ENCODE measurements at regions not wholly inside any gene's neighbourhood (a gene's known extent, or its start where the extent isn't known, plus 50 kb on each side); places are given as distances from the start of the nearest gene placed in this dataset.

DNA sequence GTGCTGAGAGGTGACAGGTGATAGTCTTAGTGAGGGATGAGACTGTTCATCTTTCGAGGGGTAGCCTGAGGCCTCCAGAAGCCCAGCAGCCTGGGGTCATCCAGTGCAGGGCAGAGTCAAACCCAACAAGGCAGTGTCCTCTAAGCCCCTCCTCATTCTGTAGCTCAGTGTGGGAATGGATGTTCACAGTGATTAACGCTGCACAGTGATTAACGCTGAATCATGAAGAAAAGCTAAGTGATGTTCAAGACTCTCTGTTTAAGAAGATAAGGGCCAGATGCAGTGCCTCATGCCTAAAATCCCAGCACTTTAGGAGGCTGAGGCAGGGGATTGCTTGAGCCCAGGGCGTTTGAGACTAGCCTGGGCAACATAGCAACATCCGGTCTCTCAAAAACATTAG, 56.3 kb upstream of the LAPTM4A start:
- Histone ChIP-seq H3K9me3 (ENCODE audit: control insufficient read depth, low read length) (peaks cover 2% of the 10 kb centered on the region), H3K4me1 (ENCODE audit: control insufficient read depth in 1 of 2, insufficient read depth in 2 of 2, low read length in 2 of 2) (no peaks in the 10 kb centered on the region), H3K27me3 (ENCODE audit: control insufficient read depth in 1 of 2, insufficient read depth in 2 of 2, low read length in 1 of 2) (no peaks in the 10 kb centered on the region), H3K36me3 (ENCODE audit: control insufficient read depth in 1 of 2, insufficient read depth in 2 of 2, low read length in 1 of 2) (no peaks in the 10 kb centered on the region), H3K27ac (ENCODE audit: low read depth in 1 of 2, low read length in 2 of 2) (no peak overlapping the region), H3K4me3 (ENCODE audit: low read length in 2 of 2) (no peak overlapping the region)
- 90 to 91% methylated on average over 5 of the region's 5 CpGs for WGBS, 2 donors
- intact Hi-C loops (cut with DNase I) = no loop called here
- no peak for DNase-seq
- no peak for ATAC-seq (ENCODE audit: low FRiP score)

DNA sequence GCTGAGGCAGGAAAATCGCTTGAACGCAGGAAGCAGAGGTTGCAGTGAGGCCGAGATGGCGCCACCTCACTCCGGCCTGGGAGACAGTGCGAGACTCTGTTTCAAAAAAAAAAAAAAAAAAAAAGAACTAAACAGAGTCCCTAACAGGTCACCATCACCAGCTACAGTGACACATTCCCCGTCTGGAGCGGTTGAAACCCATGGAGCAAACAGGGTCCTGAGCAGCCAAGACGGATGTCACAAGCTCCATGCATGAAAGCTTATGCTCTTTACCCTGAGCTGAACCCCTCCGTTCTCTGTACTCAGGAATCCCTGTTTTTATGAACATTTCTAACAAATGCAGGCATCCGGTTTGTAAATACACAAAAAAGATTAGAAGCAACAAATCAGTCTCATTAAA, 55.9 kb upstream of the LAPTM4A start:
- H3K27ac ChIP-seq (ENCODE audit: low read depth in 1 of 2, low read length in 2 of 2) = no peak overlapping the region
- H3K4me1 ChIP-seq (ENCODE audit: control insufficient read depth in 1 of 2, insufficient read depth in 2 of 2, low read length in 2 of 2) = no peaks in the 10 kb centered on the region
- DNase-seq = no peak
- H3K27me3 ChIP-seq (ENCODE audit: control insufficient read depth in 1 of 2, insufficient read depth in 2 of 2, low read length in 1 of 2) = no peaks in the 10 kb centered on the region
- whole genome bisulfite sequencing, 2 donors = 96 to 99% methylated on average over 11 of the region's 11 CpGs
- intact Hi-C loops (cut with DNase I) = no loop called here
- H3K9me3 ChIP-seq (ENCODE audit: control insufficient read depth, low read length) = peaks cover 3% of the 10 kb centered on the region
- H3K4me3 ChIP-seq (ENCODE audit: low read length in 2 of 2) = no peak overlapping the region
- no peak for ATAC-seq (ENCODE audit: low FRiP score)
- H3K36me3 ChIP-seq (ENCODE audit: control insufficient read depth in 1 of 2, insufficient read depth in 2 of 2, low read length in 1 of 2) = no peaks in the 10 kb centered on the region

DNA sequence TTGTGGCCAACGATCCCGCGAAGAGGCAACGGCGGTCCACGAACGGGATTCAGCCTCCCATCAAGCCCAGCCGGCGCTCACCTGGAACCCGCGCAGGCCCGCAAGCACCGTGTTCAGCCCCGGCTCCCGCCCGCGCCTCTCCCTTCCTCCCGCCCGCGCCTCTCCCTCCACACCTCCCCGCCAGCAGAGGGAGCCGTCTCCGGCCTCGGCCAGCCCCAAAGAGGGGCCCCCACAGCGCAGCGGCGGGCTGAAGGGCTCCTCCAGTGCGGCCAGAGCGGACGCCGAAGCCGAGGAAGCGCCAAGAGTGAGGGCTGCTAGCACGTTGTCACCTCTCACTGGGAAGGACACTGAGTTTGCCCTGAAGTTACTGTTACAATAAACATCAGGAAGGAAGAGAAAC, 55.3 kb upstream of the LAPTM4A start:
- ATAC-seq (ENCODE audit: low FRiP score) (no peak), DNase-seq (no peak)
- Histone ChIP-seq H3K27me3 (ENCODE audit: control insufficient read depth in 1 of 2, insufficient read depth in 2 of 2, low read length in 1 of 2) (no peaks in the 10 kb centered on the region), H3K36me3 (ENCODE audit: control insufficient read depth in 1 of 2, insufficient read depth in 2 of 2, low read length in 1 of 2) (no peaks in the 10 kb centered on the region), H3K27ac (ENCODE audit: low read depth in 1 of 2, low read length in 2 of 2) (no peak overlapping the region), H3K9me3 (ENCODE audit: control insufficient read depth, low read length) (peaks cover 5% of the 10 kb centered on the region), H3K4me3 (ENCODE audit: low read length in 2 of 2) (no peak overlapping the region), H3K4me1 (ENCODE audit: control insufficient read depth in 1 of 2, insufficient read depth in 2 of 2, low read length in 2 of 2) (no peaks in the 10 kb centered on the region)
- intact Hi-C loops (cut with DNase I) = no loop called here
- 13 to 15% methylated on average over 25 to 34 of the region's 34 CpGs for WGBS, 2 donors

- 75% methylated on average over 9 of the region's 9 CpGs for WGBS, 2 donors
- Histone ChIP-seq H3K27me3 (ENCODE audit: control insufficient read depth in 1 of 2, insufficient read depth in 2 of 2, low read length in 1 of 2) (no peaks in the 10 kb centered on the region), H3K36me3 (ENCODE audit: control insufficient read depth in 1 of 2, insufficient read depth in 2 of 2, low read length in 1 of 2) (no peaks in the 10 kb centered on the region), H3K9me3 (ENCODE audit: control insufficient read depth, low read length) (peaks cover 4% of the 10 kb centered on the region), H3K27ac (ENCODE audit: low read depth in 1 of 2, low read length in 2 of 2) (no peak overlapping the region), H3K4me1 (ENCODE audit: control insufficient read depth in 1 of 2, insufficient read depth in 2 of 2, low read length in 2 of 2) (no peaks in the 10 kb centered on the region), H3K4me3 (ENCODE audit: low read length in 2 of 2) (no peak overlapping the region)
- DNase-seq (no peak), ATAC-seq (ENCODE audit: low FRiP score) (no peak)
- intact Hi-C loops (cut with DNase I) = no loop called here
These were observed 53.6 kb upstream of the LAPTM4A start for GRCh38 chr2:20104900-20105545.

DNA sequence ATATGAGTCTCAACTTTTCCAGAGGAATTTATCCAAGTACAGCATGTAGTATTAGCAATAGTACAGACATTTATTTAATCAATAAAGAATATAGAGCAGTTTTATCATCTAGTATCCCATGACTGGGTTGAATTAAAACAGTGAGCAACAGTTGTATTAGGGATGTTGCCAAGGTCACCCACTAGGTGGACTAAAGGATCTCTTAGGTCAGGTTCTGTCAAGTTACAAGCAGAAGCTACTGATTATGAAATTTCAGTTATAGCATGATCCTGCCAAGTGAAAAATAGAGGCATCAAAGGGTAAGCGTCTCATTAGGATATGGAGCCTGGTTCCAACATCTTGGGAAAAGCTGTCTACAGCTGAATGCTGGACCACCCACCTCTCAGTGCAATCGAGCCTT, 52.1 kb upstream of the LAPTM4A start:
- no peak for ATAC-seq (ENCODE audit: low FRiP score)
- Histone ChIP-seq H3K36me3 (ENCODE audit: control insufficient read depth in 1 of 2, insufficient read depth in 2 of 2, low read length in 1 of 2) (no peaks in the 10 kb centered on the region), H3K27ac (ENCODE audit: low read depth in 1 of 2, low read length in 2 of 2) (no peak overlapping the region), H3K27me3 (ENCODE audit: control insufficient read depth in 1 of 2, insufficient read depth in 2 of 2, low read length in 1 of 2) (no peaks in the 10 kb centered on the region), H3K9me3 (ENCODE audit: control insufficient read depth, low read length) (peaks cover 4% of the 10 kb centered on the region), H3K4me1 (ENCODE audit: control insufficient read depth in 1 of 2, insufficient read depth in 2 of 2, low read length in 2 of 2) (no peaks in the 10 kb centered on the region), H3K4me3 (ENCODE audit: low read length in 2 of 2) (no peak overlapping the region)
- WGBS, 2 donors = 70 to 78% methylated on average over 2 of the region's 2 CpGs
- DNase-seq = no peak
- intact Hi-C loops (cut with DNase I) = no loop called here

Data from aorta (tissue), 5 donors.